Muscle layer of duodenum (tissue), 2 donors: ENCODE measurements at regions not wholly inside any gene's neighbourhood (a gene's known extent, or its start where the extent isn't known, plus 50 kb on each side); places are given as distances from the start of the nearest gene placed in this dataset.
"Not testable (repeated sequence)": the region's sequence is repeated elsewhere in the genome, so short reads cannot be mapped to it uniquely, and the experiment has no call there.

Source experiments
- H3K27ac ChIP-seq: one replicate; pipeline ENCODE4 v1.7.0; 2013; ENCODE audit warnings: mild to moderate bottlenecking, low read length
- H3K27me3 ChIP-seq: one replicate; pipeline ENCODE4 v1.7.0; 2013; ENCODE audit warnings: low read depth, mild to moderate bottlenecking, control low read depth, low read length
- H3K36me3 ChIP-seq, 2 donors: one replicate each; pipeline ENCODE4 v1.7.0; 2013; ENCODE audit warnings: low read length in 2 of 2, control low read depth in 1 of 2, mild to moderate bottlenecking in 1 of 2; ENCODE audit not compliant: insufficient read depth in 2 of 2, control insufficient read depth in 1 of 2
- H3K4me1 ChIP-seq, 2 donors: one replicate each; pipeline ENCODE4 v1.7.0; 2013; ENCODE audit warnings: low read length in 2 of 2, mild to moderate bottlenecking in 2 of 2, control low read depth in 1 of 2, moderate library complexity in 1 of 2; ENCODE audit not compliant: insufficient read depth in 2 of 2, control insufficient read depth in 1 of 2
- H3K4me3 ChIP-seq, 2 donors: one replicate each; pipeline ENCODE4 v1.7.0; 2013; ENCODE audit warnings: low read length in 2 of 2, low read depth in 1 of 2, mild to moderate bottlenecking in 1 of 2
- H3K9me3 ChIP-seq, 2 donors: one replicate each; pipeline ENCODE4 v1.7.0; 2013; ENCODE audit warnings: low read length in 2 of 2, control low read depth in 1 of 2, mild to moderate bottlenecking in 1 of 2; ENCODE audit not compliant: control insufficient read depth in 1 of 2
- donor health status: healthy.

DNA sequence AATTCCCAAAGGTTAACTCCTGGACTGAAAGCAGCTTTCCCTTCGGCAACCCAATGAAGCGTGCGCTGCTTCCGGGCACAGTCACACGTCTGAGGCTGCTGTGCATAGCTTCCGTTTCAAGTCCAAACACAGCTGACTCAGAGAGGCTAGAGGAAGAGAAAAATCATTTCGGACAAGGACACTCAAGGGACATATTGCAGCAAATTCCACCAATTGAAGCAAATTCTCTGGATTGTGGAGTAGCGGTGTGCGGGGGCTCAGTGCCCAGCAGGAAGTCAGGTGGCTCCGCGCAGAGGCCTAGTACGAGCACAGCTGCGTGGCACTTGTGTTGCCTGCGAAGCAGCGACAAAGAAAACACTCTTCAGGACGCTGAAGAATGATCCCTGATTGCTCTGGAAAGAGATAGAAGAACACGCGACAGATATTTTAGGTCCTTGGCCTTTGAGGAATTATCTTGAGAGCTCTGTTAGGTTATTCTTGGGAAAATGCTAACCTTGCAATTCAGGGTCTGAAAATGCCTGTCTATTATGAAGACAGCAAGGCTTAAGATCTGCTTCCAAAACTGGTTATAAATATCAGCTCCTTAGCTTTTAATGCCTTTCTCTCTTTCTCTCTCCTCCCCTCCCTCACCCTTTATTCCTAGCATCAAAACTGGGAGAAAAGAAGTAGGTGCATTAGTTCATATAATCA lies 352.6 kb upstream of the DLGAP1 start:
- Histone ChIP-seq H3K27me3 (no peaks in the 10 kb centered on the region), H3K4me1 (no peaks in the 10 kb centered on the region), H3K36me3 (no peaks in the 10 kb centered on the region), H3K4me3 (no peak overlapping the region), H3K27ac (no peak overlapping the region), H3K9me3 (peaks cover 0 to 13% of the 10 kb centered on the region in 2 donors)

GRCh38 chr18:4806331-4806730 lies 351.2 kb upstream of the DLGAP1 start:
- H3K27ac ChIP-seq: no peak overlapping the region
- H3K36me3 ChIP-seq: no peaks in the 10 kb centered on the region
- no peak overlapping the region for H3K4me3 ChIP-seq
- H3K4me1 ChIP-seq: no peaks in the 10 kb centered on the region
- H3K27me3 ChIP-seq: no peaks in the 10 kb centered on the region
- H3K9me3 ChIP-seq: peaks cover 0 to 19% of the 10 kb centered on the region in 2 donors

DNA sequence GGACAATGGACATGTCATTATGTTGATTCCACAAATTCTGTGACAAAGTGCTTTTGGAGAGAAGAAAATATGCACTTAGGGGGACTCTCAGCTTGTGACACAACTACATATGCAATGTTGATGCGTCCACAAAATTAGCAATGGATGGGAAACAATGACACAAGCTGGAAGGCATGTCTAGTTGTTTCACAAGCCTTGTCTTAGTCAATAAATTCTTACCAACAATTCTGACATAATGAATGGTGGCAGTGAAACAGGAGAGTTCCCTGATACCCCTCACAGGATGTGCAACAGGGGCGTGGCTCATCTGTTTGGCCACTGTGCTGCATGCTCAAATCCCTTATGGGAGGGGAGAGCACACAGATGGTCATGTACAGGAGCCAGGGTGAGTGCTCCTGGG lies 347.2 kb upstream of the DLGAP1 start:
- Histone ChIP-seq H3K27me3 (no peaks in the 10 kb centered on the region), H3K4me3 (no peak overlapping the region), H3K27ac (no peak overlapping the region), H3K9me3 (peaks cover 0 to 27% of the 10 kb centered on the region in 2 donors), H3K4me1 (no peaks in the 10 kb centered on the region), H3K36me3 (no peaks in the 10 kb centered on the region)

- peaks cover 0 to 23% of the 10 kb centered on the region in 2 donors for H3K9me3 ChIP-seq
- H3K4me1 ChIP-seq: no peaks in the 10 kb centered on the region
- no peak overlapping the region for H3K4me3 ChIP-seq
- H3K27me3 ChIP-seq: no peaks in the 10 kb centered on the region
- H3K27ac ChIP-seq: no peak overlapping the region
- no peaks in the 10 kb centered on the region for H3K36me3 ChIP-seq
These were observed 346.0 kb upstream of the DLGAP1 start for GRCh38 chr18:4801151-4801550.

DNA sequence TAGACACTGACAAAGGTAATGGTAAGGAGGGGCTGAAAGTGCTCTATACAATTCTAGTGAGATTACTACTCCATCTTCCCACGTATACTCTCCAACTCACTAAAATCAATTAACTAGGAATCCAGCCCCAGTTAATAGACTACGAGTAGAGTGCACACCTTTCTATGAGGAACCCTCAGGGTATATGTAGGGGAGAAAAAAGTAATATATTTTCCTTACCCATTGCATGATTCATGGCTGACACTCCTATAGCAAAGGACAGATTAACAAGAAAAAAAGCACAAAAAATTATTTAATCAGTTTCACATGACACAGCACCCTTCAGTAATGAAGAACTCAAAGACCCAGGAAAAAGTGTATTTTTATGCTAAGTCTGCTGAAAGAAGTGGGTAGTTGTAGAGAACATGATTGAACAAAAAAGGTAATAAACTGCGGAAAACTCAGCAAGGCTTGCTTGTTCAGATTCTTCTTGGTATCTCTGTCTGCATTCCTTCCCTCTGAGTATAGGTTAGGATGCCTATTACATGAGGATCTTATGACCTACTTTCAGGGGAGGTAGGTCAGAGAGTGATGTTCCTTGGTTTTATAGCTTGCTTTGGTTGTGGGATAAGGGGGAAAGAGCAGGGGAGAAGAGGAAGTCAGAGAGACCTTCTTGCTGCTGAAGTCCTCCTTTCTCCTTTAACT lies 342.0 kb upstream of the DLGAP1 start:
- Histone ChIP-seq H3K27ac (no peak overlapping the region), H3K4me3 (no peak overlapping the region), H3K4me1 (no peaks in the 10 kb centered on the region), H3K36me3 (no peaks in the 10 kb centered on the region), H3K9me3 (peaks cover 0 to 9% of the 10 kb centered on the region in 2 donors), H3K27me3 (no peaks in the 10 kb centered on the region)

DNA sequence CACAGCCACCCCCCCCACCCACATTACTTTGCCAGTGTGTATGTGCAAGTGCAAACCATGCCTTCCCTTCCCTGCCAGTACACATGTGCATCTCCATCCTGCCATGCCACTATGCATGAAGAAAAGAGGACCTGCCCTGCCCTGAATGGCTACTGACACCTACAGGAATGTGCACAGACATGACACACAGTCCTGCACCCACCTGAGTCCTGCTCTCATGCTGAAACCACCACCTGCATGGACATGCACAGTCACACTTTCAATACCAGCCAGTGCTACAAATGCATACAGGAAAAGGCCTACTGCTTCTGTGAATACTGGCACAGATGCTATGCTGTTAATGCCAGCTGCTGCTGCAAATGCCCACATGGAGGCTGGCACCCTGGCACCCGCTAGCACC lies 334.4 kb upstream of the DLGAP1 start:
- no peaks in the 10 kb centered on the region for H3K36me3 ChIP-seq
- no peak overlapping the region for H3K27ac ChIP-seq
- H3K27me3 ChIP-seq: no peaks in the 10 kb centered on the region
- peaks cover 0 to 5% of the 10 kb centered on the region in 2 donors for H3K9me3 ChIP-seq
- no peaks in the 10 kb centered on the region for H3K4me1 ChIP-seq
- no peak overlapping the region for H3K4me3 ChIP-seq

DNA sequence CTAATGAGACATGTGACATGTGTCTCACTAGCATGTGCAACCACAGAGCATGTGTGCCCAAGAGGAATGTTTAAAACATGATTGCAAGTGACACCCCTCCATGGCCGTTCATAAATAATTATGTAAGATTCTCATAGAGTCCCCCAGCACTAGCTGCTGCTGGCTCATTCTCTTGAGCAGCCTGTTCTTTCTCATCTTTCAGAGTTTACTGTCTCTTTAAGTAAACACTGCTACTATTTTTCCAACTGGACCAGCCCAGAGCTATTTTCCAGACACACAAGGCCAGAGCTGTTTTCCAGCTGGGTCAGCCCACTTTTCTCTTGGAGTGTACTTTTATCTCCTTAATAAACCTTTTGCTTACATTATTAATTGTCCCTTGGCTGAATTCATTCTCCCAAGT lies 326.8 kb upstream of the DLGAP1 start:
- H3K4me3 ChIP-seq: no peak overlapping the region
- no peak overlapping the region for H3K27ac ChIP-seq
- H3K27me3 ChIP-seq: no peaks in the 10 kb centered on the region
- peaks cover 0 to 12% of the 10 kb centered on the region in 2 donors for H3K9me3 ChIP-seq
- no peaks in the 10 kb centered on the region for H3K4me1 ChIP-seq
- H3K36me3 ChIP-seq: no peaks in the 10 kb centered on the region

DNA sequence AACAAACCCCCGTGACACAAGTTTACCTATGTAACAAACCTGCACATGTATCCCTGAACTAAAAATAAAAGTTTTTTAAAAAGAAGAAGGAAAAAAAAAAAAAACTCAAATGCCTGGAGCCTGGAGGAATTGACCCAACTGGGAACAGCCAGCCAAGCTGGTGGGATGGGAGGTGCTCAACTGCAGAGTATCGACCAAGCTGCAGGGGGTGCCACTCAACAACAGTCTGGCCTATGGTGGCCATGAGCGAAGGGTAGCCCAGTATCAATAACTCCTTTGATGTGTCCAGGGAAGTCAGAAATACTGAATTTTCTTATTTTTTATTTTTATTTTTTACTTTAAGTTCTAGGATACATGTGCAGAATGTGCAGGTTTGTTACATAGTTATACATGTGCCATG lies 310.3 kb upstream of the DLGAP1 start:
- H3K36me3 ChIP-seq: no peaks in the 10 kb centered on the region

DNA sequence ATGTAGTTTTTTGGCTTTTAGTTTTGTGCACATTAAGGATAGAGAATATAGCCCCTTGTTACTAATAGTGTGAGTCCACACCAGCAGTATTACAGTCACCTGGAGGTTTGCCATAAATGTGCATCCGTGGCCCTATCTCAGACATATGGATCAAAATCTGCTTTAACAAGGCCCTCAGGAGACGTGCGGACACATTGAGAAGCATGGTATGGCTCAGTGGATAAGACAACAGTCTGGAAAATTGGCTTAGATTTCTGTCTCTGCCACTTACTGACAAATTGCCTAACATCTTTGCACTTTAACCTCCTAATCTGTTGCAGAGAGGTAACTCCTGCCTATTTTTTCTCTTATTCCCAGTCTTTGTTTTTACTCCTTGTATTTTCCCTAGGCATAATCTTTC lies 307.2 kb upstream of the DLGAP1 start:
- no peaks in the 10 kb centered on the region for H3K4me1 ChIP-seq
- no peaks in the 10 kb centered on the region for H3K9me3 ChIP-seq
- H3K27me3 ChIP-seq: no peaks in the 10 kb centered on the region
- no peak overlapping the region for H3K4me3 ChIP-seq
- H3K36me3 ChIP-seq: no peaks in the 10 kb centered on the region
- no peak overlapping the region for H3K27ac ChIP-seq

More for the DNA sequence above, 310.3 kb upstream of the DLGAP1 start:
- Histone ChIP-seq H3K27me3 (no peaks in the 10 kb centered on the region), H3K4me3 (no peak overlapping the region), H3K4me1 (no peaks in the 10 kb centered on the region), H3K27ac (no peak overlapping the region), H3K9me3 (no peaks in the 10 kb centered on the region)

- Histone ChIP-seq H3K27me3 (no peaks in the 10 kb centered on the region), H3K27ac (no peak overlapping the region), H3K36me3 (no peaks in the 10 kb centered on the region), H3K4me1 (no peaks in the 10 kb centered on the region), H3K4me3 (no peak overlapping the region), H3K9me3 (no peaks in the 10 kb centered on the region)
These were observed 303.9 kb upstream of the DLGAP1 start for GRCh38 chr18:4758980-4759379.

- Histone ChIP-seq H3K9me3 (no peaks in the 10 kb centered on the region), H3K27ac (no peak overlapping the region), H3K36me3 (no peaks in the 10 kb centered on the region), H3K4me1 (no peaks in the 10 kb centered on the region), H3K27me3 (no peaks in the 10 kb centered on the region), H3K4me3 (no peak overlapping the region)
These were observed 300.7 kb upstream of the DLGAP1 start for GRCh38 chr18:4755848-4756247.

GRCh38 chr18:4753151-4753550 lies 298.0 kb upstream of the DLGAP1 start:
- not testable (repeated sequence) for H3K36me3 ChIP-seq, H3K27ac ChIP-seq, H3K27me3 ChIP-seq, H3K4me1 ChIP-seq, H3K9me3 ChIP-seq, H3K4me3 ChIP-seq
